ENCODE measurements at regions not wholly inside any gene's neighbourhood (a gene's known extent, or its start where the extent isn't known, plus 50 kb on each side); places are given as distances from the start of the nearest gene placed in this dataset.
A peak's percentile ranks its signal among the peaks of the same experiment; 100 is the strongest.

- Histone ChIP-seq H3K4me2 (no peak overlapping the region), H3K27ac (no peak overlapping the region), H3K9ac (no peak overlapping the region), H3K4me3 (no peak overlapping the region), H3K79me2 (ENCODE audit: low read depth) (no peaks in the 10 kb centered on the region), H3K9me3 (ENCODE audit: low read depth) (peaks cover 13% of the 10 kb centered on the region), H3K36me3 (no peaks in the 10 kb centered on the region), H4K20me1 (ENCODE audit: low read depth) (no peaks in the 10 kb centered on the region), H3F3A (ENCODE audit: low read depth) (no peaks in the 10 kb centered on the region), H2AFZ (replicated peaks) (peak overlapping the region; percentile 12), H3K4me1 (no peaks in the 10 kb centered on the region), H3K27me3 (no peaks in the 10 kb centered on the region)
- Mint-ChIP-seq H3K4me1 (no peaks in the 10 kb centered on the region), H3K4me3 (no peak overlapping the region), H3K27ac (no peak overlapping the region), H3K9me3 (peaks cover 15% of the 10 kb centered on the region), H3K27me3 (ENCODE audit: insufficient read depth, low read depth) (no peaks in the 10 kb centered on the region), H3K36me3 (no peaks in the 10 kb centered on the region)
- TF ChIP-seq EZH2 (IDR thresholded peaks at IDR 0.05) (no peak), EZH2phosphoT487 (IDR thresholded peaks at IDR 0.05) (no peak)
- TF ChIP-seq, protein P1, sequence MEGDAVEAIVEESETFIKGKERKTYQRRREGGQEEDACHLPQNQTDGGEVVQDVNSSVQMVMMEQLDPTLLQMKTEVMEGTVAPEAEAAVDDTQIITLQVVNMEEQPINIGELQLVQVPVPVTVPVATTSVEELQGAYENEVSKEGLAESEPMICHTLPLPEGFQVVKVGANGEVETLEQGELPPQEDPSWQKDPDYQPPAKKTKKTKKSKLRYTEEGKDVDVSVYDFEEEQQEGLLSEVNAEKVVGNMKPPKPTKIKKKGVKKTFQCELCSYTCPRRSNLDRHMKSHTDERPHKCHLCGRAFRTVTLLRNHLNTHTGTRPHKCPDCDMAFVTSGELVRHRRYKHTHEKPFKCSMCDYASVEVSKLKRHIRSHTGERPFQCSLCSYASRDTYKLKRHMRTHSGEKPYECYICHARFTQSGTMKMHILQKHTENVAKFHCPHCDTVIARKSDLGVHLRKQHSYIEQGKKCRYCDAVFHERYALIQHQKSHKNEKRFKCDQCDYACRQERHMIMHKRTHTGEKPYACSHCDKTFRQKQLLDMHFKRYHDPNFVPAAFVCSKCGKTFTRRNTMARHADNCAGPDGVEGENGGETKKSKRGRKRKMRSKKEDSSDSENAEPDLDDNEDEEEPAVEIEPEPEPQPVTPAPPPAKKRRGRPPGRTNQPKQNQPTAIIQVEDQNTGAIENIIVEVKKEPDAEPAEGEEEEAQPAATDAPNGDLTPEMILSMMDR (IDR thresholded peaks at IDR 0.05) = no peak
- DNase-seq (ENCODE audit: low spot score) = no peak
These were observed 542.3 kb downstream of the PSAT1 start for GRCh38 chr9:78839252-78839651.

- no peak overlapping the region for H3K4me3 Mint-ChIP-seq
- peaks cover 2% of the 10 kb centered on the region for H3K27me3 Mint-ChIP-seq (ENCODE audit: insufficient read depth, low read depth)
- H3K4me1 ChIP-seq = no peaks in the 10 kb centered on the region
- H3K4me1 Mint-ChIP-seq = no peaks in the 10 kb centered on the region
- H3F3A ChIP-seq (ENCODE audit: low read depth) = no peaks in the 10 kb centered on the region
- H4K20me1 ChIP-seq (ENCODE audit: low read depth) = no peaks in the 10 kb centered on the region
- no peaks in the 10 kb centered on the region for H3K36me3 Mint-ChIP-seq
- no peaks in the 10 kb centered on the region for H3K79me2 ChIP-seq (ENCODE audit: low read depth)
- H3K9me3 ChIP-seq (ENCODE audit: low read depth) = peaks cover 14% of the 10 kb centered on the region
- no peak overlapping the region for H3K27ac ChIP-seq
- H3K9ac ChIP-seq = no peak overlapping the region
- H3K9me3 Mint-ChIP-seq = peaks cover 21% of the 10 kb centered on the region
- H2AFZ ChIP-seq (replicated peaks) = no peak overlapping the region
- H3K36me3 ChIP-seq = no peaks in the 10 kb centered on the region
- TF ChIP-seq EZH2phosphoT487 (IDR thresholded peaks at IDR 0.05) = no peak
- TF ChIP-seq, protein P1 (IDR thresholded peaks at IDR 0.05) = no peak
- TF ChIP-seq EZH2 (IDR thresholded peaks at IDR 0.05) = no peak
- no peaks in the 10 kb centered on the region for H3K27me3 ChIP-seq
- H3K4me2 ChIP-seq = no peak overlapping the region
- H3K4me3 ChIP-seq = no peak overlapping the region
- no peak for DNase-seq (ENCODE audit: low spot score)
- no peak overlapping the region for H3K27ac Mint-ChIP-seq
These were observed 551.1 kb downstream of the PSAT1 start for GRCh38 chr9:78848061-78848460.

DNA sequence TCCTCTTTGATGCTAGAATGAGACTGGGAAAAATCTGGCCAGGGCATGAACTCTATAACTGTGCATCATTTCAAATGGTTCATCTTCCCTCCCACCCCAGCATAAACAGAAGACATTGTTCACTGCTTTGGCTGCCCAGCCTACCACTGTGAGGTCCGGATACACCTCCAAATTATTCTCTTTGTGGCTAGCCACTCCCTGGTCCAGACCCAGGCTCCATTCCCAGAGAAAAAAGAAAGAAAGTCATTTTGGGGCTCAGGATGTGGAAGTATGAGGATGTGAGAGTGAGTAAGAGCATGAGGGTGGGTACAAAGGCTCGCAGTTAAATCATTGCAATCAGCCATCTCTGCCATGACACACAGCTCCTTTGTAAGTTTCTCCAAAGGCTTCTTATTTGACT, 559.2 kb downstream of the PSAT1 start:
- no peak overlapping the region for H3K27ac Mint-ChIP-seq
- H3K4me3 Mint-ChIP-seq = no peak overlapping the region
- Histone ChIP-seq H3K79me2 (ENCODE audit: low read depth) (no peaks in the 10 kb centered on the region), H3K27me3 (no peaks in the 10 kb centered on the region), H3K36me3 (no peaks in the 10 kb centered on the region), H3K27ac (no peak overlapping the region), H3K9ac (no peak overlapping the region), H3K4me2 (no peak overlapping the region), H3K4me1 (peaks cover 26% of the 10 kb centered on the region), H3K4me3 (no peak overlapping the region), H3F3A (ENCODE audit: low read depth) (peaks cover 14% of the 10 kb centered on the region), H3K9me3 (ENCODE audit: low read depth) (no peaks in the 10 kb centered on the region), H2AFZ (replicated peaks) (peak overlapping the region; percentile 50), H4K20me1 (ENCODE audit: low read depth) (no peaks in the 10 kb centered on the region)
- peaks cover 26% of the 10 kb centered on the region for H3K4me1 Mint-ChIP-seq
- H3K36me3 Mint-ChIP-seq = no peaks in the 10 kb centered on the region
- DNase-seq (ENCODE audit: low spot score) = no peak
- H3K27me3 Mint-ChIP-seq (ENCODE audit: insufficient read depth, low read depth) = peaks cover 17% of the 10 kb centered on the region
- TF ChIP-seq, protein P1 (IDR thresholded peaks at IDR 0.05) = no peak
- no peak for TF ChIP-seq EZH2phosphoT487 (IDR thresholded peaks at IDR 0.05)
- TF ChIP-seq EZH2 (IDR thresholded peaks at IDR 0.05) = no peak
- peaks cover 2% of the 10 kb centered on the region for H3K9me3 Mint-ChIP-seq
